ENCODE measurements at regions not wholly inside any gene's neighbourhood (a gene's known extent, or its start where the extent isn't known, plus 50 kb on each side); places are given as distances from the start of the nearest gene placed in this dataset.

GRCh38 chr11:103587901-103588788, 448.3 kb upstream of the DDI1 start:
- DNase-seq (ENCODE audit: extremely low read depth, low read depth): no peak
- no peak for TF ChIP-seq CTCF (IDR thresholded peaks at IDR 0.05; ENCODE audit: low read depth, low read length, missing control alignments)
- H3K4me3 ChIP-seq (replicated peaks; ENCODE audit: low read depth, low read length): no peak overlapping the region

GRCh38 chr11:103591554-103591953, 444.9 kb upstream of the DDI1 start:
- no peak for DNase-seq (ENCODE audit: extremely low read depth, low read depth)
- TF ChIP-seq CTCF (IDR thresholded peaks at IDR 0.05; ENCODE audit: low read depth, low read length, missing control alignments): no peak
- H3K4me3 ChIP-seq (replicated peaks; ENCODE audit: low read depth, low read length): no peak overlapping the region

GRCh38 chr11:103594283-103594682, 442.2 kb upstream of the DDI1 start:
- no peak for DNase-seq (ENCODE audit: extremely low read depth, low read depth)
- H3K4me3 ChIP-seq (replicated peaks; ENCODE audit: low read depth, low read length): no peak overlapping the region

GRCh38 chr11:103596315-103596714, 440.1 kb upstream of the DDI1 start:
- no peak overlapping the region for H3K4me3 ChIP-seq (replicated peaks; ENCODE audit: low read depth, low read length)
- DNase-seq (ENCODE audit: extremely low read depth, low read depth): no peak
- no peak for TF ChIP-seq CTCF (IDR thresholded peaks at IDR 0.05; ENCODE audit: low read depth, low read length, missing control alignments)

More at GRCh38 chr11:103594283-103594682, 442.2 kb upstream of the DDI1 start:
- TF ChIP-seq CTCF (IDR thresholded peaks at IDR 0.05; ENCODE audit: low read depth, low read length, missing control alignments): no peak

- TF ChIP-seq CTCF (IDR thresholded peaks at IDR 0.05; ENCODE audit: low read depth, low read length, missing control alignments): peak; percentile 95
- no peak overlapping the region for H3K4me3 ChIP-seq (replicated peaks; ENCODE audit: low read depth, low read length)
- DNase-seq (ENCODE audit: extremely low read depth, low read depth): peak; percentile 46
Measured at GRCh38 chr11:103601225-103601846, 435.1 kb upstream of the DDI1 start.

GRCh38 chr11:103602840-103603239, 433.6 kb upstream of the DDI1 start:
- no peak for TF ChIP-seq CTCF (IDR thresholded peaks at IDR 0.05; ENCODE audit: low read depth, low read length, missing control alignments)
- no peak for DNase-seq (ENCODE audit: extremely low read depth, low read depth)
- H3K4me3 ChIP-seq (replicated peaks; ENCODE audit: low read depth, low read length): no peak overlapping the region

Data from HFF-Myc (cell line).